Thoracic aorta (tissue), 2 donors: ENCODE measurements at regions not wholly inside any gene's neighbourhood (a gene's known extent, or its start where the extent isn't known, plus 50 kb on each side); places are given as distances from the start of the nearest gene placed in this dataset.

Source experiments
- ATAC-seq: fragments of 150-250 bp; one replicate; pipeline ENCODE4 v1.8.0; 2017; ENCODE audit warnings: low read depth; ENCODE audit not compliant: insufficient number of reproducible peaks, low FRiP score
- DNase-seq: peaks from one replicate; pipeline ENCODE4 v3.0.0-alpha.2; 2020; ENCODE audit warnings: low spot score
- H3K27ac ChIP-seq, 2 donors: fragments of 200-600 bp; sonication (generic); 1 replicate in 1 of 2; 2 replicates in 1 of 2; pipeline ENCODE4 v1.5.1; 2016; ENCODE audit warnings: mild to moderate bottlenecking in 2 of 2, moderate library complexity in 2 of 2
- H3K27me3 ChIP-seq: fragments of 200-600 bp; sonication (generic); replicated peaks from 2 replicates; pipeline ENCODE4 v1.6.0; 2016; ENCODE audit warnings: mild to moderate bottlenecking; ENCODE audit not compliant: insufficient read depth
- H3K36me3 ChIP-seq: fragments of 200-600 bp; sonication (generic); one replicate; pipeline ENCODE4 v1.5.1; 2016
- H3K4me1 ChIP-seq, 2 donors: fragments of 200-600 bp; sonication (generic); 1 replicate in 1 of 2; 2 replicates in 1 of 2; pipeline versions ENCODE4 v1.5.1 to v1.6.0; 2016; ENCODE audit warnings: low read depth in 2 of 2, mild to moderate bottlenecking in 1 of 2; ENCODE audit not compliant: control insufficient read depth in 1 of 2
- H3K4me3 ChIP-seq: fragments of 200-600 bp; sonication (generic); 2 replicates; pipeline ENCODE4 v1.5.1; 2016; ENCODE audit warnings: mild to moderate bottlenecking
- H3K9me3 ChIP-seq: fragments of 200-600 bp; sonication (generic); 2 replicates; pipeline ENCODE4 v1.5.1; 2016
- TF ChIP-seq, protein P1 (sequence below): fragments of 200-600 bp; sonication (generic); IDR thresholded peaks from one replicate; pipeline ENCODE4 v1.5.1; 2019; ENCODE audit warnings: antibody characterized with exemption

GRCh38 chr16:16923479-16923878, 544.5 kb downstream of the NPIPA7 start:
- no peak for ATAC-seq
- Histone ChIP-seq H3K9me3 (no peaks in the 10 kb centered on the region), H3K4me1 (no peaks in the 10 kb centered on the region), H3K27ac (no peak overlapping the region), H3K36me3 (no peaks in the 10 kb centered on the region), H3K4me3 (no peak overlapping the region), H3K27me3 (no peaks in the 10 kb centered on the region)
- DNase-seq: no peak
- TF ChIP-seq, protein P1, sequence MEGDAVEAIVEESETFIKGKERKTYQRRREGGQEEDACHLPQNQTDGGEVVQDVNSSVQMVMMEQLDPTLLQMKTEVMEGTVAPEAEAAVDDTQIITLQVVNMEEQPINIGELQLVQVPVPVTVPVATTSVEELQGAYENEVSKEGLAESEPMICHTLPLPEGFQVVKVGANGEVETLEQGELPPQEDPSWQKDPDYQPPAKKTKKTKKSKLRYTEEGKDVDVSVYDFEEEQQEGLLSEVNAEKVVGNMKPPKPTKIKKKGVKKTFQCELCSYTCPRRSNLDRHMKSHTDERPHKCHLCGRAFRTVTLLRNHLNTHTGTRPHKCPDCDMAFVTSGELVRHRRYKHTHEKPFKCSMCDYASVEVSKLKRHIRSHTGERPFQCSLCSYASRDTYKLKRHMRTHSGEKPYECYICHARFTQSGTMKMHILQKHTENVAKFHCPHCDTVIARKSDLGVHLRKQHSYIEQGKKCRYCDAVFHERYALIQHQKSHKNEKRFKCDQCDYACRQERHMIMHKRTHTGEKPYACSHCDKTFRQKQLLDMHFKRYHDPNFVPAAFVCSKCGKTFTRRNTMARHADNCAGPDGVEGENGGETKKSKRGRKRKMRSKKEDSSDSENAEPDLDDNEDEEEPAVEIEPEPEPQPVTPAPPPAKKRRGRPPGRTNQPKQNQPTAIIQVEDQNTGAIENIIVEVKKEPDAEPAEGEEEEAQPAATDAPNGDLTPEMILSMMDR: no peak

DNA sequence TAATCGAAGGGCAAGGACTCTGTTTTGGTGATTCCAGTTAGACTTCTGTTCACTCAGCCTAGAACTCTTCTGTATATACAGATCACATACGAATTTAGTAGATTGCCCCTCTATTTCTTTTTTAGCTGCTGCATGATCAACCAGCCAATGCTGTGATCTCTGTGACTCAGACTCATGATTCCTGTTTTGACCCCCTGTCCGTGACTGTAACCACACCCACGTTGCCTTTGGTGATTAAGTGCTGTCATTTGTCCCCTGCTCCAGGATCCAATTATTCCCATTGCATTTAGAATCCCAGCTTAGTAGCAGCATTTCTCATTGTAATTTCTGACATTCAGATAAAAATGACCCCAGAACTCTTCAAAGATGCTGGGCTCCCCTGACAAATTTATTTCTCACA, 545.7 kb downstream of the NPIPA7 start:
- no peak overlapping the region for H3K4me3 ChIP-seq
- ATAC-seq: no peak
- no peaks in the 10 kb centered on the region for H3K27me3 ChIP-seq
- no peaks in the 10 kb centered on the region for H3K4me1 ChIP-seq
- TF ChIP-seq, protein P1: no peak
- no peaks in the 10 kb centered on the region for H3K36me3 ChIP-seq
- no peak overlapping the region for H3K27ac ChIP-seq
- H3K9me3 ChIP-seq: no peaks in the 10 kb centered on the region
- no peak for DNase-seq

- no peak overlapping the region for H3K27ac ChIP-seq
- ATAC-seq (no peak), DNase-seq (no peak)
- no peaks in the 10 kb centered on the region for H3K36me3 ChIP-seq
- no peaks in the 10 kb centered on the region for H3K27me3 ChIP-seq
- H3K4me1 ChIP-seq: no peaks in the 10 kb centered on the region
- H3K9me3 ChIP-seq: no peaks in the 10 kb centered on the region
- TF ChIP-seq, protein P1: no peak
- H3K4me3 ChIP-seq: no peak overlapping the region
Observed at GRCh38 chr16:16925432-16925831, 545.3 kb downstream of the XYLT1 start.

GRCh38 chr16:16928532-16929109, 542.1 kb downstream of the XYLT1 start:
- TF ChIP-seq, protein P1: no peak
- H3K9me3 ChIP-seq: no peaks in the 10 kb centered on the region
- no peaks in the 10 kb centered on the region for H3K36me3 ChIP-seq
- no peak overlapping the region for H3K4me3 ChIP-seq
- DNase-seq (no peak), ATAC-seq (no peak)
- H3K27me3 ChIP-seq: no peaks in the 10 kb centered on the region
- no peaks in the 10 kb centered on the region for H3K4me1 ChIP-seq
- H3K27ac ChIP-seq: no peak overlapping the region

GRCh38 chr16:16930309-16931000, 540.3 kb downstream of the XYLT1 start:
- DNase-seq (no peak), ATAC-seq (no peak)
- Histone ChIP-seq H3K4me3 (no peak overlapping the region), H3K36me3 (no peaks in the 10 kb centered on the region), H3K27me3 (no peaks in the 10 kb centered on the region), H3K4me1 (no peaks in the 10 kb centered on the region), H3K27ac (no peak overlapping the region), H3K9me3 (no peaks in the 10 kb centered on the region)
- TF ChIP-seq, protein P1: no peak
